HepG2 (cell line): ENCODE measurements at regions not wholly inside any gene's neighbourhood (a gene's known extent, or its start where the extent isn't known, plus 50 kb on each side); places are given as distances from the start of the nearest gene placed in this dataset.

Source experiments
- ARID3A ChIP-seq: IDR thresholded peaks from 2 replicates; pipeline ENCODE4 v1.6.1; 2012; ENCODE audit warnings: low read depth, low read length, improper control_type of control experiment
- CREB3 ChIP-seq: sonication (generic); formaldehyde crosslinking; IDR thresholded peaks from 2 replicates; pipeline ENCODE4 v1.5.0; 2020; ENCODE audit warnings: missing genetic modification reagents
- FOXP4 ChIP-seq: sonication (generic); formaldehyde crosslinking; IDR thresholded peaks from 2 replicates; pipeline ENCODE4 v1.4.0; 2020; ENCODE audit warnings: missing genetic modification reagents
- GZF1 ChIP-seq: sonication (generic); formaldehyde crosslinking; IDR thresholded peaks from 2 replicates; pipeline ENCODE4 v1.5.1; 2020; ENCODE audit warnings: mild to moderate bottlenecking, missing genetic modification reagents
- IRX3 ChIP-seq: sonication (generic); formaldehyde crosslinking; IDR thresholded peaks from 2 replicates; pipeline ENCODE4 v1.8.1; 2023; ENCODE audit warnings: mild to moderate bottlenecking, low read depth, missing genetic modification reagents, borderline replicate concordance
- KAT7 ChIP-seq: IDR thresholded peaks from 2 replicates; pipeline ENCODE4 v1.6.1; 2018; ENCODE audit warnings: borderline replicate concordance, missing compliant biosample characterization
- KLF16 ChIP-seq, 2 experiments: sonication (generic) in 1 of 2; formaldehyde crosslinking in 1 of 2; IDR thresholded peaks; 2 replicates each; pipeline versions ENCODE4 v1.6.1 to v1.8.0; 2016 to 2023; ENCODE audit warnings: missing genetic modification reagents in 2 of 2, missing compliant biosample characterization in 1 of 2
- MTF1 ChIP-seq: sonication (generic); formaldehyde crosslinking; IDR thresholded peaks from 2 replicates; pipeline ENCODE4 v1.5.0; 2020; ENCODE audit warnings: missing genetic modification reagents
- SAP130 ChIP-seq: IDR thresholded peaks from 2 replicates; pipeline ENCODE4 v1.6.1; 2016; ENCODE audit warnings: low read depth
- YY1 ChIP-seq: IDR thresholded peaks from 2 replicates; pipeline ENCODE4 v1.6.1; 2011; ENCODE audit warnings: low read length, low read depth, moderate library complexity, mild to moderate bottlenecking; ENCODE audit not compliant: insufficient read depth, insufficient replicate concordance
- ZMAT3 ChIP-seq: sonication (generic); formaldehyde crosslinking; conservative IDR thresholded peaks from 2 replicates; pipeline ENCODE4 v1.7.0; 2021; ENCODE audit warnings: missing genetic modification reagents
- ZNF333 ChIP-seq: sonication (generic); formaldehyde crosslinking; IDR thresholded peaks from 2 replicates; pipeline ENCODE4 v1.4.0; 2020; ENCODE audit warnings: mild to moderate bottlenecking, missing genetic modification reagents, borderline replicate concordance
- ZNF564 ChIP-seq: sonication (generic); formaldehyde crosslinking; IDR thresholded peaks from 2 replicates; pipeline ENCODE4 v1.8.1; 2023; ENCODE audit warnings: mild to moderate bottlenecking, missing genetic modification reagents
- ZNF614 ChIP-seq: IDR thresholded peaks from 2 replicates; pipeline ENCODE4 v1.6.1; 2018; ENCODE audit warnings: missing biosample characterization, missing genetic modification reagents, inconsistent platforms, borderline replicate concordance
- ZNF737 ChIP-seq: sonication (generic); formaldehyde crosslinking; IDR thresholded peaks from 2 replicates; pipeline ENCODE4 v1.5.0; 2020; ENCODE audit warnings: missing genetic modification reagents, mild to moderate bottlenecking, borderline replicate concordance
- ZNF790 ChIP-seq: sonication (generic); formaldehyde crosslinking; IDR thresholded peaks from 2 replicates; pipeline ENCODE4 v1.8.0; 2022; ENCODE audit warnings: missing genetic modification reagents, mild to moderate bottlenecking, borderline replicate concordance
- TF ChIP-seq, protein P1 (sequence below): sonication (generic); formaldehyde crosslinking; IDR thresholded peaks from 2 replicates; pipeline ENCODE4 v1.4.0; 2020; ENCODE audit warnings: low read depth, mild to moderate bottlenecking, missing genetic modification reagents
- TF ChIP-seq, protein P2 (sequence below): sonication (generic); formaldehyde crosslinking; IDR thresholded peaks from 2 replicates; pipeline ENCODE4 v1.4.0; 2020; ENCODE audit warnings: missing genetic modification reagents

GRCh38 chr7:130919316-130920103 lies 185.5 kb upstream of the KLF14 start (continued):
- TF ChIP-seq ZNF333 (CRISPR knock-in tag), result no peak
- TF ChIP-seq GZF1 (CRISPR knock-in tag), result no peak
- TF ChIP-seq CREB3 (CRISPR knock-in tag), result no peak
- TF ChIP-seq ZNF737 (CRISPR knock-in tag), result no peak
- TF ChIP-seq IRX3 (CRISPR knock-in tag), result no peak
- TF ChIP-seq MTF1 (CRISPR knock-in tag), result no peak
- TF ChIP-seq ZNF614 (CRISPR knock-in tag), result no peak
- TF ChIP-seq KAT7, result no peak
- TF ChIP-seq ZNF790 (CRISPR knock-in tag), result no peak
- TF ChIP-seq, protein P1, sequence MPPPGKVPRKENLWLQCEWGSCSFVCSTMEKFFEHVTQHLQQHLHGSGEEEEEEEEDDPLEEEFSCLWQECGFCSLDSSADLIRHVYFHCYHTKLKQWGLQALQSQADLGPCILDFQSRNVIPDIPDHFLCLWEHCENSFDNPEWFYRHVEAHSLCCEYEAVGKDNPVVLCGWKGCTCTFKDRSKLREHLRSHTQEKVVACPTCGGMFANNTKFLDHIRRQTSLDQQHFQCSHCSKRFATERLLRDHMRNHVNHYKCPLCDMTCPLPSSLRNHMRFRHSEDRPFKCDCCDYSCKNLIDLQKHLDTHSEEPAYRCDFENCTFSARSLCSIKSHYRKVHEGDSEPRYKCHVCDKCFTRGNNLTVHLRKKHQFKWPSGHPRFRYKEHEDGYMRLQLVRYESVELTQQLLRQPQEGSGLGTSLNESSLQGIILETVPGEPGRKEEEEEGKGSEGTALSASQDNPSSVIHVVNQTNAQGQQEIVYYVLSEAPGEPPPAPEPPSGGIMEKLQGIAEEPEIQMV, result no peak
- 0 out of 2 replicates have a peak, but pooled peaks have one; percentile 11 for TF ChIP-seq SAP130 (CRISPR knock-in tag)
- peak in 1 of 2 experiments; percentile 53; a peak in 1 of 4 replicates for TF ChIP-seq KLF16 (CRISPR knock-in tag; IDR thresholded peaks at IDR 0.05)
- TF ChIP-seq ZMAT3 (CRISPR knock-in tag), result no peak
- TF ChIP-seq ZNF564 (CRISPR knock-in tag), result no peak
- peak; percentile 80 for TF ChIP-seq ARID3A
- no peak for TF ChIP-seq YY1
- TF ChIP-seq FOXP4 (CRISPR knock-in tag), result no peak
- TF ChIP-seq, protein P2, sequence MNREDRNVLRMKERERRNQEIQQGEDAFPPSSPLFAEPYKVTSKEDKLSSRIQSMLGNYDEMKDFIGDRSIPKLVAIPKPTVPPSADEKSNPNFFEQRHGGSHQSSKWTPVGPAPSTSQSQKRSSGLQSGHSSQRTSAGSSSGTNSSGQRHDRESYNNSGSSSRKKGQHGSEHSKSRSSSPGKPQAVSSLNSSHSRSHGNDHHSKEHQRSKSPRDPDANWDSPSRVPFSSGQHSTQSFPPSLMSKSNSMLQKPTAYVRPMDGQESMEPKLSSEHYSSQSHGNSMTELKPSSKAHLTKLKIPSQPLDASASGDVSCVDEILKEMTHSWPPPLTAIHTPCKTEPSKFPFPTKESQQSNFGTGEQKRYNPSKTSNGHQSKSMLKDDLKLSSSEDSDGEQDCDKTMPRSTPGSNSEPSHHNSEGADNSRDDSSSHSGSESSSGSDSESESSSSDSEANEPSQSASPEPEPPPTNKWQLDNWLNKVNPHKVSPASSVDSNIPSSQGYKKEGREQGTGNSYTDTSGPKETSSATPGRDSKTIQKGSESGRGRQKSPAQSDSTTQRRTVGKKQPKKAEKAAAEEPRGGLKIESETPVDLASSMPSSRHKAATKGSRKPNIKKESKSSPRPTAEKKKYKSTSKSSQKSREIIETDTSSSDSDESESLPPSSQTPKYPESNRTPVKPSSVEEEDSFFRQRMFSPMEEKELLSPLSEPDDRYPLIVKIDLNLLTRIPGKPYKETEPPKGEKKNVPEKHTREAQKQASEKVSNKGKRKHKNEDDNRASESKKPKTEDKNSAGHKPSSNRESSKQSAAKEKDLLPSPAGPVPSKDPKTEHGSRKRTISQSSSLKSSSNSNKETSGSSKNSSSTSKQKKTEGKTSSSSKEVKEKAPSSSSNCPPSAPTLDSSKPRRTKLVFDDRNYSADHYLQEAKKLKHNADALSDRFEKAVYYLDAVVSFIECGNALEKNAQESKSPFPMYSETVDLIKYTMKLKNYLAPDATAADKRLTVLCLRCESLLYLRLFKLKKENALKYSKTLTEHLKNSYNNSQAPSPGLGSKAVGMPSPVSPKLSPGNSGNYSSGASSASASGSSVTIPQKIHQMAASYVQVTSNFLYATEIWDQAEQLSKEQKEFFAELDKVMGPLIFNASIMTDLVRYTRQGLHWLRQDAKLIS, result no peak
